ENCODE measurements at regions not wholly inside any gene's neighbourhood (a gene's known extent, or its start where the extent isn't known, plus 50 kb on each side); places are given as distances from the start of the nearest gene placed in this dataset.
A peak's percentile ranks its signal among the peaks of the same experiment; 100 is the strongest.

- no peak for DNase-seq
Observed at GRCh38 chr6:68372991-68373390, 262.1 kb upstream of the ADGRB3 start.

GRCh38 chr6:68368845-68369244, 266.2 kb upstream of the ADGRB3 start:
- DNase-seq = no peak

- peak; percentile 5 for DNase-seq
Observed at GRCh38 chr6:68364271-68364805, 270.7 kb upstream of the ADGRB3 start.

- DNase-seq = peak; percentile 8
Observed at GRCh38 chr6:68343901-68344300, 291.2 kb upstream of the ADGRB3 start.

GRCh38 chr6:68342286-68342685, 292.8 kb upstream of the ADGRB3 start:
- DNase-seq = no peak

- DNase-seq = no peak
Observed at GRCh38 chr6:68339488-68340131, 295.5 kb upstream of the ADGRB3 start.

GRCh38 chr6:68333442-68333841, 301.6 kb upstream of the ADGRB3 start:
- DNase-seq = peak; percentile 10

- DNase-seq = no peak
Observed at GRCh38 chr6:68328156-68328555, 306.9 kb upstream of the ADGRB3 start.

GRCh38 chr6:68326762-68327161, 308.3 kb upstream of the ADGRB3 start:
- no peak for DNase-seq

- no peak for DNase-seq
Observed at GRCh38 chr6:68317366-68317765, 317.7 kb upstream of the ADGRB3 start.

GRCh38 chr6:68313911-68314310, 321.2 kb upstream of the ADGRB3 start:
- no peak for DNase-seq

- DNase-seq = no peak
Observed at GRCh38 chr6:68307301-68307700, 327.8 kb upstream of the ADGRB3 start.

GRCh38 chr6:68296126-68296525, 339.0 kb upstream of the ADGRB3 start:
- DNase-seq = no peak

GRCh38 chr6:68282646-68283045, 352.4 kb upstream of the ADGRB3 start:
- DNase-seq = no peak

- DNase-seq = no peak
Observed at GRCh38 chr6:68279793-68280557, 355.1 kb upstream of the ADGRB3 start.

GRCh38 chr6:68273297-68273696, 361.8 kb upstream of the ADGRB3 start:
- DNase-seq = no peak

- no peak for DNase-seq
Observed at GRCh38 chr6:68256391-68256790, 378.7 kb upstream of the ADGRB3 start.

GRCh38 chr6:68252632-68253031, 382.4 kb upstream of the ADGRB3 start:
- no peak for DNase-seq

- no peak for DNase-seq
Observed at GRCh38 chr6:68247782-68248181, 387.3 kb upstream of the ADGRB3 start.

GRCh38 chr6:68240726-68241125, 394.4 kb upstream of the ADGRB3 start:
- DNase-seq = no peak

- DNase-seq = no peak
Observed at GRCh38 chr6:68239034-68239433, 396.0 kb upstream of the ADGRB3 start.

GRCh38 chr6:68238097-68238601, 396.9 kb upstream of the ADGRB3 start:
- no peak for DNase-seq

- DNase-seq = no peak
Observed at GRCh38 chr6:68237205-68237604, 397.9 kb upstream of the ADGRB3 start.
